SU-DHL-6 (cell line): ENCODE measurements at regions not wholly inside any gene's neighbourhood (a gene's known extent, or its start where the extent isn't known, plus 50 kb on each side); places are given as distances from the start of the nearest gene placed in this dataset.

Source experiments
- EZH2phosphoT487 ChIP-seq: fragments of 200-600 bp; sonication (generic), shearing (Covaris generic); conservative IDR thresholded peaks from 2 replicates; pipeline ENCODE4 v1.6.1; 2018; ENCODE audit warnings: mild to moderate bottlenecking, antibody characterized with exemption, low read length, moderate library complexity, mixed read lengths
- TF ChIP-seq, protein P1 (sequence below): fragments of 200-600 bp; sonication (generic); IDR thresholded peaks from one replicate; pipeline ENCODE4 v1.5.1; 2017; ENCODE audit warnings: antibody characterized with exemption, mild to moderate bottlenecking, low read length, moderate library complexity; ENCODE audit not compliant: insufficient read depth, poor library complexity, severe bottlenecking

DNA sequence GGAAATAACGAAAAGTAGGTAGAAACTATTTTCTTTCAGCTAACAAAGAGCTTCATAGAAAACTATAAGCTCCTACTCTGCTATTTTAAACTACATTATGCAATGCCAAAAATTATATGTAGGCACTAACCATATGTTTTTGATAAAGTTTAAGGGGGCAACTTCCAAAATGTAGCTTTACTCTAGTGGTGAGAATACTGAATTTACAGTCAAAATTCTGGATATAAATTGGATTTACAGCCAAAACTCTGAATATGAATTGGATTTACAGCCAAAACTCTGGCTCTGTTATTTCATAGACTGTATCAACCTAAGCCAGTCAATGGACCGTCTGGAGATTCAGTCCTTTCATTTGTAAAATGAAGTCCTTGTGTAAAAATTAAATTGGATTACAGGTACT lies 86.8 kb upstream of the ANK3 start:
- TF ChIP-seq, protein P1, sequence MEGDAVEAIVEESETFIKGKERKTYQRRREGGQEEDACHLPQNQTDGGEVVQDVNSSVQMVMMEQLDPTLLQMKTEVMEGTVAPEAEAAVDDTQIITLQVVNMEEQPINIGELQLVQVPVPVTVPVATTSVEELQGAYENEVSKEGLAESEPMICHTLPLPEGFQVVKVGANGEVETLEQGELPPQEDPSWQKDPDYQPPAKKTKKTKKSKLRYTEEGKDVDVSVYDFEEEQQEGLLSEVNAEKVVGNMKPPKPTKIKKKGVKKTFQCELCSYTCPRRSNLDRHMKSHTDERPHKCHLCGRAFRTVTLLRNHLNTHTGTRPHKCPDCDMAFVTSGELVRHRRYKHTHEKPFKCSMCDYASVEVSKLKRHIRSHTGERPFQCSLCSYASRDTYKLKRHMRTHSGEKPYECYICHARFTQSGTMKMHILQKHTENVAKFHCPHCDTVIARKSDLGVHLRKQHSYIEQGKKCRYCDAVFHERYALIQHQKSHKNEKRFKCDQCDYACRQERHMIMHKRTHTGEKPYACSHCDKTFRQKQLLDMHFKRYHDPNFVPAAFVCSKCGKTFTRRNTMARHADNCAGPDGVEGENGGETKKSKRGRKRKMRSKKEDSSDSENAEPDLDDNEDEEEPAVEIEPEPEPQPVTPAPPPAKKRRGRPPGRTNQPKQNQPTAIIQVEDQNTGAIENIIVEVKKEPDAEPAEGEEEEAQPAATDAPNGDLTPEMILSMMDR: no peak
- no peak for TF ChIP-seq EZH2phosphoT487
